Sciatic nerve (tissue), 2 donors: ENCODE measurements at regions not wholly inside any gene's neighbourhood (a gene's known extent, or its start where the extent isn't known, plus 50 kb on each side); places are given as distances from the start of the nearest gene placed in this dataset.

ENCODE experiments used
- ATAC-seq: fragments of 200-7000 bp; cut with Tn5 transposase; one replicate; pipeline ENCODE4 v1.9.1; 2020; ENCODE audit warnings: mild to moderate bottlenecking, moderate library complexity
- DNase-seq: peaks from one replicate; pipeline ENCODE4 v3.0.0-alpha.2; 2020; ENCODE audit warnings: low spot score
- intact Hi-C: fragments of 100-400 bp; cut with DNase I; formaldehyde crosslinking; loops from one replicate; pipeline ENCODE4 v1.14.2; 2022
- donor health status: DM: no; HTN: no; CAD: no.
- donor health status: DM: no; HTN: no; CAD: no.

GRCh38 chr14:61644834-61645233 is 50.5 kb upstream of the HIF1A start:
- no peak for ATAC-seq
- DNase-seq, result no peak

GRCh38 chr14:61645247-61645646 is 50.1 kb upstream of the HIF1A start:
- no peak for DNase-seq
- intact Hi-C loops, result no loop called here
- no peak for ATAC-seq

More at GRCh38 chr14:61644834-61645233, 50.5 kb upstream of the HIF1A start:
- intact Hi-C loops, result no loop called here
